Osteoblast (primary cell): ENCODE measurements at regions not wholly inside any gene's neighbourhood (a gene's known extent, or its start where the extent isn't known, plus 50 kb on each side); places are given as distances from the start of the nearest gene placed in this dataset.

Experiments used
- DNase-seq: peaks from one replicate; pipeline ENCODE4 v3.0.0; 2011; ENCODE audit warnings: low spot score, mixed read lengths; ENCODE audit not compliant: insufficient read length; ENCODE audit errors: missing footprints
- H2AFZ ChIP-seq: 2 replicates; pipeline ENCODE4 v1.6.0; 2011; ENCODE audit warnings: mild to moderate bottlenecking, low read length
- H3K27ac ChIP-seq: 2 replicates; pipeline ENCODE4 v1.5.1; 2011; ENCODE audit warnings: mild to moderate bottlenecking, low read depth, low read length, moderate library complexity
- H3K27me3 ChIP-seq: 2 replicates; pipeline ENCODE4 v1.6.0; 2012; ENCODE audit warnings: mild to moderate bottlenecking, control low read depth, inconsistent platforms, low read length, moderate library complexity; ENCODE audit not compliant: insufficient read depth
- H3K36me3 ChIP-seq: 2 replicates; pipeline ENCODE4 v1.5.1; 2011; ENCODE audit warnings: mild to moderate bottlenecking, low read length, control low read depth, moderate library complexity; ENCODE audit not compliant: insufficient read depth
- H3K4me1 ChIP-seq: 2 replicates; pipeline ENCODE4 v1.5.1; 2011; ENCODE audit warnings: mild to moderate bottlenecking, low read length, control low read depth, moderate library complexity; ENCODE audit not compliant: insufficient read depth
- H3K4me2 ChIP-seq: 2 replicates; pipeline ENCODE4 v1.6.0; 2011; ENCODE audit warnings: mild to moderate bottlenecking, low read length; ENCODE audit not compliant: insufficient read depth
- H3K4me3 ChIP-seq: fragments of 200-600 bp; sonication (generic); 3 replicates; pipeline ENCODE4 v1.5.1; 2012; ENCODE audit warnings: mild to moderate bottlenecking, low read length, inconsistent platforms; ENCODE audit not compliant: insufficient read depth
- H3K79me2 ChIP-seq: 2 replicates; pipeline ENCODE4 v1.6.0; 2012; ENCODE audit warnings: mild to moderate bottlenecking, low read length, control low read depth, inconsistent platforms; ENCODE audit not compliant: insufficient read depth
- H3K9me3 ChIP-seq: 2 replicates; pipeline ENCODE4 v1.5.1; 2011; ENCODE audit warnings: low read depth, low read length, control low read depth
- H4K20me1 ChIP-seq: 2 replicates; pipeline ENCODE4 v1.6.0; 2012; ENCODE audit warnings: mild to moderate bottlenecking, low read length, control low read depth; ENCODE audit not compliant: insufficient read depth
- CTCF ChIP-seq: IDR thresholded peaks from 2 replicates; pipeline ENCODE4 v1.5.1; 2011; ENCODE audit warnings: mild to moderate bottlenecking, low read depth, low read length, moderate library complexity; ENCODE audit errors: extremely low read depth

GRCh38 chr2:146458585-146458984 is 1386.2 kb upstream of the ACVR2A start:
- DNase-seq, result no peak
- no peaks in the 10 kb centered on the region for H3K79me2 ChIP-seq
- no peaks in the 10 kb centered on the region for H3K4me1 ChIP-seq
- H2AFZ ChIP-seq, result no peak overlapping the region
- no peaks in the 10 kb centered on the region for H4K20me1 ChIP-seq
- H3K27ac ChIP-seq, result no peak overlapping the region
- TF ChIP-seq CTCF, result no peak
- no peaks in the 10 kb centered on the region for H3K36me3 ChIP-seq
- H3K27me3 ChIP-seq, result no peaks in the 10 kb centered on the region
- no peak overlapping the region for H3K4me3 ChIP-seq
- no peak overlapping the region for H3K4me2 ChIP-seq
- H3K9me3 ChIP-seq, result no peaks in the 10 kb centered on the region

GRCh38 chr2:146457221-146457620 is 1387.6 kb upstream of the ACVR2A start:
- H3K27me3 ChIP-seq, result no peaks in the 10 kb centered on the region
- no peaks in the 10 kb centered on the region for H4K20me1 ChIP-seq
- H3K27ac ChIP-seq, result no peak overlapping the region
- TF ChIP-seq CTCF, result no peak
- H3K4me1 ChIP-seq, result no peaks in the 10 kb centered on the region
- H3K36me3 ChIP-seq, result no peaks in the 10 kb centered on the region
- H3K4me3 ChIP-seq, result no peak overlapping the region
- DNase-seq, result no peak
- H3K9me3 ChIP-seq, result no peaks in the 10 kb centered on the region
- H2AFZ ChIP-seq, result no peak overlapping the region
- H3K79me2 ChIP-seq, result no peaks in the 10 kb centered on the region
- no peak overlapping the region for H3K4me2 ChIP-seq

GRCh38 chr2:146455325-146455724 is 1389.5 kb upstream of the ACVR2A start:
- Histone ChIP-seq H4K20me1 (no peaks in the 10 kb centered on the region), H3K27me3 (no peaks in the 10 kb centered on the region), H3K4me3 (no peak overlapping the region), H3K4me2 (no peak overlapping the region), H2AFZ (no peak overlapping the region), H3K4me1 (no peaks in the 10 kb centered on the region), H3K27ac (no peak overlapping the region), H3K36me3 (no peaks in the 10 kb centered on the region), H3K9me3 (no peaks in the 10 kb centered on the region), H3K79me2 (no peaks in the 10 kb centered on the region)
- no peak for DNase-seq
- no peak for TF ChIP-seq CTCF

GRCh38 chr2:146451972-146452371 is 1392.9 kb upstream of the ACVR2A start:
- Histone ChIP-seq H3K4me1 (no peaks in the 10 kb centered on the region), H3K79me2 (no peaks in the 10 kb centered on the region), H3K4me3 (no peak overlapping the region), H2AFZ (no peak overlapping the region), H4K20me1 (no peaks in the 10 kb centered on the region), H3K9me3 (no peaks in the 10 kb centered on the region), H3K27me3 (no peaks in the 10 kb centered on the region), H3K36me3 (no peaks in the 10 kb centered on the region), H3K4me2 (no peak overlapping the region), H3K27ac (no peak overlapping the region)
- DNase-seq, result no peak
- no peak for TF ChIP-seq CTCF
